Hindlimb muscle (tissue), 1 donor: ENCODE measurements at regions not wholly inside any gene's neighbourhood (a gene's known extent, or its start where the extent isn't known, plus 50 kb on each side); places are given as distances from the start of the nearest gene placed in this dataset.
"Not testable (repeated sequence)": the region's sequence is repeated elsewhere in the genome, so short reads cannot be mapped to it uniquely, and the experiment has no call there.

Experiments used
- DNase-seq: peaks from one replicate; pipeline ENCODE4 v3.0.0-alpha.2; 2013

DNA sequence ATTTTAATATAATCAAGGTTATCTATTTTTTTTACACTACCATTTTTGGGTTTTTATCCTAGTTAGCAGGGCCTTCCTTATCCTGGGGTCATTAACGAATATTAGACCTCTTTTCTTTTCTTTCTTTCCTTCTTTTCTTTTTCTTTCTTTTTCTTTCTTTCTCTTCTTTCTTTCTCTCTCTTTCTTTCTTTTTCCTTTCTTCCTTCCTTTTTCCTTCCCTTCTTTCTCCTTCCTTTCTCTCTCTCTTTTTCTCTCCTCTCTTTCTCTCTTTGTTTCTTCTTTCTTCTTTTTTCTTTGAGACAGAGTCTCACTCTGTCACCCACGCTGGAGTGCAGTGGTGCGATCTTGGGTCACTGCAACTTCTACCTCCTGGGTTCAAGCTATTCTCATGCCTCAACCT, 120.4 kb upstream of the PDE7B start:
- no peak for DNase-seq

DNA sequence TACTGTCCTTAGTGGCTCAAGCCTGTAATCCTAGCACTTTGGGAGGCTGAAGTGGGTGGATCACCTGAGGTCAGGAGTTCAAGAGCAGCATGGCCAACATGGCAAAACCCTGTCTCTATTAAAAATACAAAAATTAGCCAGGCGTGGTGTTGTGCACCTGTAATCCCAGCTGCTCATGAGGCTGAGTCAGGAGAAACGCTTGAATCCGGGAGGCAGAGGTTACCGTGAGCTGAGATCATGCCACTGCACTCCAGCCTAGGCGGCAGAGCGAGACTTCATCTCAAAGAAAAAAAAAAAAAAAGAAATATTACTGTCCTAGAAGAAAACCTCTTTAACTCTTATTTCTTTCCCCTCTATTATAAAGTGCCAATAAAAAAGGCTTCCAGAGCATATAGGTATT, 115.2 kb upstream of the PDE7B start:
- not testable (repeated sequence) for DNase-seq

GRCh38 chr6:135738636-135739035, 112.9 kb upstream of the PDE7B start:
- DNase-seq: no peak

GRCh38 chr6:135739288-135739687, 112.2 kb upstream of the PDE7B start:
- no peak for DNase-seq

GRCh38 chr6:135740580-135740979, 110.9 kb upstream of the PDE7B start:
- no peak for DNase-seq

DNA sequence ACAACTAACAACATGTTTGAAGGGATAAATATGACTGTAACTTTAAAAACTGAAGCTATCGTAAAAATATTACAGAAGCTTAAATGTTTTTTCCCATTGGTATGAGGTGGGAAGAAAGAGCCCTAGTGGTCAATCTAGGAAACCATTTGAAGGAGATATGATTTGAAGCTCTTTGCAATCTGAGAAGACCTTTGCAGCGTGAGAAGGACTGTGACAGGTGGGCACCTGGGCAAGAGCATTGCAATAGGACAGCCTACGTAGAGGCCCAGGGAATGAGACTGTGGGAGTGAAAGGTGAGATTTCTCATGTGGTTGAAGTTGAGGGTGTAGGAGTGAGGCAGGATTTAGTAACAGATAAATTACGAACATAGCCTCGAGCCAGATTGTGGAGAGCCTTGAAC, 108.0 kb upstream of the PDE7B start:
- no peak for DNase-seq

DNA sequence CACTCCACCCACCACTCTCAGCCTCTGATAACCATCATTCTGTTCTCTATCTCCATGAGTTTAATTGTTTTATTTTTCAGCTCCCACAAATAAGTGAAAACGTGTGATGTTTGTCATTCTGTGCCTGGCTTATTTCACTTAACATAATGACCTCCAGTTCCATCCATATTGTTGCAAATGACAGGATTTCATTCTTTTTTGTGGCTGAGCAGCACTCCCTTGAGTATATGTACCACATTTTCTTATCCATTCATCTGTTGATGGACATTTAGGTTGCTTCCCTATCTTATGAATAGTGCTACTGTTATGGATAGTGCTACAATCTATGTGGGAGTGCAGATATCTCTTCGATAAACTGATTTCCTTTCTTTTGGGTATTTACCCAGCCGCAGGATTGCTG, 103.3 kb upstream of the PDE7B start:
- DNase-seq: no peak

GRCh38 chr6:135750081-135750480, 101.4 kb upstream of the PDE7B start:
- DNase-seq: no peak

GRCh38 chr6:135753196-135753595, 98.3 kb upstream of the PDE7B start:
- DNase-seq: no peak

GRCh38 chr6:135759831-135760230, 91.7 kb upstream of the PDE7B start:
- DNase-seq: no peak

GRCh38 chr6:135774006-135774405, 77.5 kb upstream of the PDE7B start:
- DNase-seq: no peak

DNA sequence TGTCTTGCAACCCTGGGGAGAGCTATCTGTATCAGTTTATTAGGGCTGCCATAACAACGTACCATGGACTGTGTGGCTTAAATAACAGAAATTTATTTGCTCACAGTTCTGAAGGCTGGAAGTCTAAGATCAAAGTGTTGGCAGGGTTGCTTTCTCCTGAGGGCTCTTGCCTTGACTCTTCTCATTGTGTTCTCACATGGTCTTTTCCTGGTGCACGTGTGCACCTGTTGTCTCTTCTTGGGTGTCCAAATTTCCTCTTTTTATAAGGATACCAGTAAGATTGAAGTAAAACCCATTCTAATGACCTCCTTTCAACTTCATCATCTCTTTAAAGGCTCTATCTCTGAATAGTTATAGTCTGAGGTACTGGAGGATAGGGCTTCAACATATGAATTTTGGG, 72.3 kb upstream of the PDE7B start:
- no peak for DNase-seq

DNA sequence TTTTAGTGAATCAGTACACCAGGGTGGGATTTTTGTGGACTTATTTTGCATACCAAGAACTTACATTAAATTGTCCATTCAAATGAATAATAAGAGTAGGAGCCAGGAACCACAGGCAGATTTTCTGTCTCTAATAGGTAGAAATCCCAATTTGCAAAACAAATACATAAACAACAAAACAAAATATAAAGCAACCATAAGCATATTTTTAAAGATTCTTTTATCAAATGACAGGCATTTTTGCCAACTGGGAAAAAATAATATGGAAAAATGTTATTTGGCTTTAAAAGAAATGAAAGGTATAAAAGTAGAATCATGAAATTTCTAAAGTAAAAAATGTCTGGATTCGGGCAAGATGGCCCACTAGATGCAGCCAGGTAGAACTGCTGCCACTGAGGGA, 71.2 kb upstream of the PDE7B start:
- DNase-seq: no peak

DNA sequence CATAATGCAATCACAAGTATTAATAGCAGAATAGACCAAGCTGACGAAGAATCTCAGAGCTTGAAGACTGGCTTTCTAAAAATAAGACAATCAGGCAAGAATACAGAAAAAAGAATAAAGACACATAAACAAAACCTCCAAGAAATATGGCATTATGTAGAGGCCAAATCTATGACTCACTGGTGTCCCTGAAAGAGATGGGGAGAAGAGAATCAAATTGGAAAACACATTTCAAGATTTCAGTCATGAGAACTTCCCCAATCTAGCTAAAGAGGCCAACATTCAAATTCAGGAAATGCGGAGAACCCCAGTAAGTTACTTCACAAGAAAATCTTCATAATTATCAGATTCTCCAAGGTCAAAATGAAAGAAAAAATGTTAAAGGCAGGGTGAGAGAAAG, 69.0 kb upstream of the PDE7B start:
- DNase-seq: no peak

GRCh38 chr6:135784507-135784906, 67.0 kb upstream of the PDE7B start:
- DNase-seq: peak; percentile 17

GRCh38 chr6:135789375-135790050, 62.0 kb upstream of the PDE7B start:
- peak; percentile 64 for DNase-seq

- no peak for DNase-seq
Observed at GRCh38 chr6:135791441-135791840, 60.1 kb upstream of the PDE7B start.

- peak; percentile 57 for DNase-seq
Observed at GRCh38 chr6:135796643-135797305, 54.7 kb upstream of the PDE7B start.

DNA sequence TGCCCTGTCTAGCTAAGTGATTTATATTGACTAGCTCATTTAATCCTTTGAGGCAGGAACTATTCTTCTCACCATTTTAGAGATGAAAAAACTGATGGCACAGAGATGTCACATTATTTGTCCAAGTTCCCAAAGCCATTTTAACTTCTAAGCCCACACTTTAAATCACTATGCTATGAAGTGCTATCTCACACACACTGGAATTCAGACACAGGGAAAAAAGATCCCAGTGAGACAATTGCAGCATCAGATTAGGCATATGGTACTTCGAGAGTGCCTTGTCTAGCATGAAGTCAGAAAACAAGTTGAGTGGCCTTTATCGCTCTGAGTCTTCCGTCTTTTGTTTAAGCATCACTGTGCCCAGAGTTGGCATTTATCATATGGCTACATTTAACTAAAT, 54.1 kb upstream of the PDE7B start:
- peak; percentile 11 for DNase-seq

DNA sequence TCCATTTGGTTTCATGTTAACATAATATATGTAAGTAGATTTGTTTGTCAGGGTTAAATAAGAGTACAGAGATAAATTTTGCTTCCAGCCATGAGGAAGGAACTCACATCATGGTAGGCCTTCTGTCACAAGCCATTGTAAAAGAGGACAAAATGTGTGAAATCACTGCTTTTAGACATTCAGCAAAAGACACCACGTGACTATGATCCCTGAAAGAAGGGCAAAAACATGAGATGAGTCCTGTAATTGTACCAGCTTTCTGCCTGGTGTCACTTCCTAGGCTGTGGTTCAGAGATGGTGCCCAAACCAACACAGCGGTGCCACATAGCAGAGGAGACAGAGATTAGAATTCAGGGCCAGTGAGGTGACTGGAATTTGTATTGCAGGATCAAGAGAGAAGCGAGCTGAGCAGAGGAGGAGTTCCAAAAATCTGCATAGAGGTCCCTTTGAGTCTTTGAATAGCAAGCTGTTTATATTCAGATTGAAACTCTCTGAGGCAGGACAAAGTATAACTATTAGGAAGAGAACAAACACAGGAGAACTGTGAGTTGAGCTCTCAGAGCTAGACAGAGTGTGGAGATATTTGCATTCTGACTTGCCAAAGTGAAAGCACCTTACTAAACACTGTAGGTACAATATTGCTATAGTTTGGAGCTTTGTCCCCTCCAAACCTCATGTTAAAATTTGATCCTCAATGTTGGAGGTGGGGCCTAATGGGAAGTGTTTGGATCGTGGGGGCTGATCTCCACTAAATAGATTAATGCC, 52.6 kb upstream of the PDE7B start:
- no peak for DNase-seq
